ENCODE measurements at regions not wholly inside any gene's neighbourhood (a gene's known extent, or its start where the extent isn't known, plus 50 kb on each side); places are given as distances from the start of the nearest gene placed in this dataset.

DNA sequence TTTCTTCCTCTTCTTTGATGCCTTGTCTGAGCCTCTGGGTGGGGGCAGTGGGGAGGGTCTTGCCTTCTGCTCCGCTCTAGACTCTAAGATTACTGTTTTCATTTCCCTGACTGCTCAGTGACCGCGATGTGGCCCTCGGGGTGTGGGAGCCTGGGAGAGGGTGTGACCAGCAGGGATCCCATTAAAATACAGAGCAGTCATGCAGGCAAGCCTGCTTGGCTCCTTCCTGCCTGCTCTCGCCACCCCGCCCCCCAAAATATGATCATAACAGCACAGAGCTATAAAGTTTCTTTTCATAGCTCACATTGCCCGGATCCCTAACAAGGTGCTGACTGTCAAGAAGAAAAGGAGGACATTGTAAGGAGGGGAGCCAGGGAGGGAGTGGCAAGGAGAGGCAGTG is 332.9 kb downstream of the RAB28 start:
- DNase-seq (ENCODE audit: low spot score): no peak
- in situ Hi-C loops (cut with HindIII; ENCODE audit: low sequenced_read_pairs): no loop called here

- in situ Hi-C loops (cut with HindIII; ENCODE audit: low sequenced_read_pairs): no loop called here
- DNase-seq (ENCODE audit: low spot score): no peak
Measured at GRCh38 chr4:13143222-13144070, 340.7 kb downstream of the RAB28 start.

DNA sequence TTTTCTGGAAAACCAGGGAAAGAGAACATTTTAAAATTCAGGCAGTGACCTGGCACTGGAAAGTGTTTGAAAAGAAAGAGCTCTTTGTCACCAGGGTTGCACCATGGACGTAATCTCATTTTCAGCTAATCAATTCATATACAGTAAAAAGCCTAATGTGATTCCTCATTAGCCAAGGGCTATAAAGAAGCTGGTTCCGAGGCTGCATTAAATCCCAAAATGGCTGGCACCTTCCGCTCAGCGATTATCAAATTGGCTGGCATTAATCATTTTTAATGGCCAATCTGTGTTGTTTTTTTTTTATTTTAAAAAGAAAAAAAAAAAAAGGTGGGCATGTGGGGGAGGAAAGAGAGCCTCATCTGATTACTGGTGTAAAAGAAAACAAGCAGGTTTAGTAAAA is 341.4 kb downstream of the RAB28 start:
- no peak for DNase-seq (ENCODE audit: low spot score)
- in situ Hi-C loops (cut with HindIII; ENCODE audit: low sequenced_read_pairs): no loop called here

GRCh38 chr4:13142191-13142590 is 341.9 kb downstream of the RAB28 start:
- in situ Hi-C loops (cut with HindIII; ENCODE audit: low sequenced_read_pairs): no loop called here
- no peak for DNase-seq (ENCODE audit: low spot score)

GRCh38 chr4:13137390-13137789 is 346.8 kb downstream of the RAB28 start:
- in situ Hi-C loops (cut with HindIII; ENCODE audit: low sequenced_read_pairs): no loop called here
- no peak for DNase-seq (ENCODE audit: low spot score)

GRCh38 chr4:13133700-13134099 is 350.4 kb downstream of the RAB28 start:
- in situ Hi-C loops (cut with HindIII; ENCODE audit: low sequenced_read_pairs): no loop called here
- DNase-seq (ENCODE audit: low spot score): no peak

DNA sequence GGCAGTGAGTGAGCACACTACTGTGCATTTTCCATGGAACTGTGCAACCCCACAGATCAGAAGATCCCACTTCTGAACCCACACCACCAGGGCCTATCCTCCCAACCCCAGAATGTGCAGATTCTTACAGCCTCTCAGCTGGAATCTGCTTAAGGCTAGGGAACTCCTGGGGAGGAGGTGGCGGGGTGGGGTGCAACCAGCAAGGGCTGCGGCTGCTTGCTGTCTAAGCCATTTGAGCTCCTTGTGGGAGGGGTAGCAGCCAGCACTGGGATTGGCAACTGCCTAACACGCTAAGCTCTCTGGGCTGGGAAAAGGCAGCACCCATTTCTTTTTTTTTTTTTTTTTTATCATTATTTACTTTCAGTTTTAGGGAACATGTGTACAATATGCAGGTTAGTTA is 353.3 kb downstream of the RAB28 start:
- in situ Hi-C loops (cut with HindIII; ENCODE audit: low sequenced_read_pairs): no loop called here
- DNase-seq (ENCODE audit: low spot score): no peak

GRCh38 chr4:13129095-13129494 is 355.0 kb downstream of the RAB28 start:
- in situ Hi-C loops (cut with HindIII; ENCODE audit: low sequenced_read_pairs): no loop called here

GRCh38 chr4:13126976-13127910 is 356.9 kb downstream of the RAB28 start:
- DNase-seq (ENCODE audit: low spot score): no peak
- in situ Hi-C loops (cut with HindIII; ENCODE audit: low sequenced_read_pairs): no loop called here

More at GRCh38 chr4:13129095-13129494, 355.0 kb downstream of the RAB28 start:
- no peak for DNase-seq (ENCODE audit: low spot score)

- DNase-seq (ENCODE audit: low spot score): no peak
- in situ Hi-C loops (cut with HindIII; ENCODE audit: low sequenced_read_pairs): no loop called here
Measured at GRCh38 chr4:13118633-13119032, 365.5 kb downstream of the RAB28 start.

DNA sequence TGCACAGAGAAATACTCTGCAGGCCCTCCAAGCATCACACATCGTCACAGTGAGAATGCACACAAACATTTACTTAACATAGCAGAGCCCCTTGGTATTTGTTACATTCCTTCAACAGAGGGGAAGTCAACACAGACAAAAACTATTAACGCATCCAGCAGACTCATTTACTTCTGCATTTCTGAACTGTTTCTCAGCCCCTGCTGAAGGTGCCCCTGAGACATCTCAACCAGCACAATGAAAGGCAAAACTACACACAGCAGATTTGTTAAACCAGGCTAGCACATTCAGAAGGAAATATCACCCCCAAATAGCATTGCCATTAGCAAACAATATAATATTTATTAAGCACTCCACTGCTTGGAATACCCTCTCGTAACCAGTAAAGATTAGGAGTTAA is 367.0 kb downstream of the RAB28 start:
- no peak for DNase-seq (ENCODE audit: low spot score)
- in situ Hi-C loops (cut with HindIII; ENCODE audit: low sequenced_read_pairs): no loop called here

DNA sequence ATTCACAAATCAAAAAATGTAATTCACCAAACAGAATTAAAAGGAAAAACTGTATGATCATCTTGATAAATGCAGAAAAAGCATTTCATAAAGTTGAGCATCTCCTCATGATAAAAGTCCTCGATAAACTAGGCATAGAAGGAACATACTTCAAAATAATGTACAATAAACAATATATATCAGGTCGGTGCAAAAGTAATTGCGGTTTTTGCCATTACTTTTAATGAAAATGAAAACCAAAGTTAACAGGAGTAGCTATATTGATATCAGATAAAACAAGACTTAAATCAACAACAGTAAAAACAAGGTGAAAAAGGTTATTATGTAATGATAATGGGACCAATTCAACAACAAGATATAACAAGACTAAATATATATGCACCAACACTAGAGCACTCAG is 372.1 kb downstream of the RAB28 start:
- in situ Hi-C loops (cut with HindIII; ENCODE audit: low sequenced_read_pairs): no loop called here
- DNase-seq (ENCODE audit: low spot score): no peak

GRCh38 chr4:13109536-13109935 is 374.6 kb downstream of the RAB28 start:
- in situ Hi-C loops (cut with HindIII; ENCODE audit: low sequenced_read_pairs): no loop called here
- no peak for DNase-seq (ENCODE audit: low spot score)

DNA sequence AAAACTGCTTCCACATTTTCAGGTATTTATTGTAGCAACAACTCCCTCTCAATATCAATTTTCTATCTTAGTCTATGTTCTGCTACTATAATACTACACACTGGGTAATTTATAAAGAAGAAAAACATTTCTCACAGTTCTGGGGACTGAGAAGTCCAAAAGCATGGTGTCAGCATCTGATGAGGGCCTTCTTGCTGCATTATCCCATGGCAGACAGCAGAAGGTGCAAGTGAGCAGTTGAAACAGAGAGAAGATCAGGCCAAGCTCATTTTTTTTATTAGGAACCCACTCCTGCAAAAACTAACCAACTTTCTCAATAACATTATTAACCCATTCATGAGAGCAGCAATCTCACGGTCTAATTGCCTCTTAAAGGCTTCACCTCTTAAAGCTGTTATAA is 376.0 kb downstream of the RAB28 start:
- no peak for DNase-seq (ENCODE audit: low spot score)
- in situ Hi-C loops (cut with HindIII; ENCODE audit: low sequenced_read_pairs): no loop called here

DNA sequence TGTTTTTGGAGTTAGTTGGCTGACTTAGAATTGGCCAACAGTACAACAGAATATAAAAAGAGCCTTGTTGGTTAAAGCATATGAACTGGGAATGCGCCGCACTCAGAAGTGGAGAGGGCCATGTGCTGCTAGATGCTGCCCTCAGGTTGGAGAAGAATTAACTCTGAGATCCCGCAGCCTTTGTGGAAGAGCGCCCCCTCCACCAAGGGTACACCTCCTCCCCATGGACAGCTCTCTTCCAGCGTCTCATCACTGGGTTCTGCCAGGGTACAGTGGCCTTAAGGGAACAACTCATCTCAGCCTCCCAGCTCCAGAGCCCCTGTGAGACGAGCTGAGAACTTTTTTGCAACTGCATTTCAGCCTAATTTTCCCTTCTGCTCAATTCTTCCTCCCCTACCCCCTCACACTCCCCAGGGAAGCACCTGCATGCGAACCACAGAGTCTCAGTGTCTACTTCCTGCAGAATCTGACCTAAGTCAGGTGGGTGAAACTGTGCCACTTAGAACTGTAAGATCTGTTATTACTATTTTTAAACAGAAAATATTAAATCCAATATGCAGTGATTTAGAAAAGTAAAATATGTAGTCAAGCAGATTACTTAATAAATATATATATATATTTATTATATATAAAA is 380.6 kb downstream of the RAB28 start:
- in situ Hi-C loops (cut with HindIII; ENCODE audit: low sequenced_read_pairs): no loop called here
- DNase-seq (ENCODE audit: low spot score): no peak

GRCh38 chr4:13102092-13102742 is 381.9 kb downstream of the RAB28 start:
- in situ Hi-C loops (cut with HindIII; ENCODE audit: low sequenced_read_pairs): no loop called here
- no peak for DNase-seq (ENCODE audit: low spot score)

GRCh38 chr4:13097971-13098370 is 386.2 kb downstream of the RAB28 start:
- in situ Hi-C loops (cut with HindIII; ENCODE audit: low sequenced_read_pairs): no loop called here
- DNase-seq (ENCODE audit: low spot score): peak; percentile 64

DNA sequence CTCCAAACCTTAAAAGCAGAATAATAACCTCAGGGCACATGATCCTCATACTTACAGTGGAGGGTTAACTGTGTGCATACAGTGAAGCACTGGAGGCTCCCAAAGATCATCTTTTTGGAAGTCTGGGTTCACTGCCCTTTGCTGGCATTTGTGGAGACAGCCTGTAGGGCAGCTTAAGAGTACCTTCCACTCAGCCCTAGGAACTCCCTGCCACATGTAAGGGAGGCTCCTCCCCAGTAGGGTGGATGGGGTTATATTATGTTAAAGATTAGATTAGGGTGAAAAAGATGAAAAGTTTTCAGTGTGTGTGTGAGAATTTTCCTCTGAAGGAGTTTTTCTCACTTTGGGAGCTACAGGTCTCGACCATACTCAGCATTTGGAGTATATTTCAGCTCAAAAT is 388.4 kb downstream of the RAB28 start:
- in situ Hi-C loops (cut with HindIII; ENCODE audit: low sequenced_read_pairs): no loop called here
- no peak for DNase-seq (ENCODE audit: low spot score)

DNA sequence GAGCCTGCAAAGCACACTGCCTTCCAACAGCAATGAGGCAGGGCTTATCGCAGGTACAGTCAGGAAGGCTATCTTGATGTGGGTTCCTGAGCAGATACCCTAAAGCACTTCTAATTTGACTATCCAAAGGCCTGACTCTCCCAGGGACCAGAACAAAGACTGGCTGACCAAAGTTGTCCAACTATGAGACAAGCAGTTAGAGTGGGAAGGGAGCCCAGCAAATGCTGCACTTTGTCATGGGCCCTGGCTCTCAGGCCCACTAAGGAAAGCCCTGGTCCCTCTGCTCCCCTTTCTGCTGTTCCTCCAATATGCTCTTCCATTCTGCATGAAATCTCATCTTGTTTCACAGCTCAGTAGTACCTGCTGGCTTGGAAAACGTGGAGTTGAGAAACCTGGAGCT is 391.0 kb downstream of the RAB28 start:
- in situ Hi-C loops (cut with HindIII; ENCODE audit: low sequenced_read_pairs): no loop called here
- DNase-seq (ENCODE audit: low spot score): no peak

Data from G401 (cell line).